ACC112 (cell line): ENCODE measurements at regions not wholly inside any gene's neighbourhood (a gene's known extent, or its start where the extent isn't known, plus 50 kb on each side); places are given as distances from the start of the nearest gene placed in this dataset.

Experiments used
- H2AFZ ChIP-seq: fragments of 200-600 bp; sonication (generic); one replicate; pipeline ENCODE4 v1.6.0; 2017; ENCODE audit warnings: antibody characterized with exemption, low read length; ENCODE audit not compliant: unreplicated experiment
- H3K27ac ChIP-seq: fragments of 200-600 bp; sonication (generic); 2 replicates; pipeline ENCODE4 v1.5.1; 2014; ENCODE audit warnings: low read depth, mild to moderate bottlenecking, antibody characterized with exemption, low read length, moderate library complexity
- H3K27me3 ChIP-seq: fragments of 200-600 bp; sonication (generic); 2 replicates; pipeline ENCODE4 v1.6.1; 2014; ENCODE audit warnings: mild to moderate bottlenecking, antibody characterized with exemption, low read length, moderate library complexity, mixed read lengths; ENCODE audit not compliant: insufficient read depth
- H3K36me3 ChIP-seq: fragments of 200-600 bp; sonication (generic); 2 replicates; pipeline ENCODE4 v1.6.1; 2016; ENCODE audit warnings: mild to moderate bottlenecking, antibody characterized with exemption, low read length, moderate library complexity, mixed read lengths; ENCODE audit not compliant: insufficient read depth
- H3K4me1 ChIP-seq: fragments of 200-600 bp; sonication (generic); one replicate; pipeline ENCODE4 v1.6.1; 2016; ENCODE audit warnings: low read length, mixed read lengths; ENCODE audit not compliant: insufficient read depth, unreplicated experiment, control insufficient read depth
- H3K4me3 ChIP-seq: fragments of 200-600 bp; sonication (generic); 2 replicates; pipeline ENCODE4 v1.5.1; 2014; ENCODE audit warnings: mild to moderate bottlenecking, low read depth, low read length
- H3K79me2 ChIP-seq: fragments of 200-600 bp; sonication (generic); one replicate; pipeline ENCODE4 v1.6.0; 2016; ENCODE audit warnings: low read length; ENCODE audit not compliant: control insufficient read depth, unreplicated experiment, insufficient read depth

GRCh38 chr5:145598983-145599382, 236.2 kb downstream of the PRELID2 start:
- no peaks in the 10 kb centered on the region for H3K27me3 ChIP-seq
- no peak overlapping the region for H2AFZ ChIP-seq
- no peak overlapping the region for H3K27ac ChIP-seq
- H3K4me3 ChIP-seq = no peak overlapping the region
- no peaks in the 10 kb centered on the region for H3K36me3 ChIP-seq
- H3K79me2 ChIP-seq = no peaks in the 10 kb centered on the region
- no peaks in the 10 kb centered on the region for H3K4me1 ChIP-seq

DNA sequence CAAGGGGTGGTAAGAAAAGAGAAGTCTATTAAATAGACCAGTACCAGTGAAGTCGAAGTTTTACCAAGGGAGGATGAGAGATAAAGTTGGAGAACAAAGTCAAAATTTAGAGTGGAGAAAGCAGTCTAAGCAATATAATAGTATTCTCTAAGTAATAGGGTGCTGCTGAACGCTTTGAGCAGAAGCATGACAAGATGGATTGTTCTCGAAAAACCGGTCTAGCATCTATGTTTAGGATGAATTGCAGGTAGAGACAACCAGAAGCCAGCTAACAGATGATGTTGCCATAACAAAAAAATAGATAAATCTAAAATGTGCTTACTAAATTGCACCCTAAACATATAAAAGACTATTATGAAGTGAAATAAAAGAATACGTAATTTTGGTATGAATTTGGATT, 237.0 kb downstream of the PRELID2 start:
- Histone ChIP-seq H3K36me3 (no peaks in the 10 kb centered on the region), H3K4me3 (no peak overlapping the region)

GRCh38 chr5:145591578-145591977, 243.6 kb downstream of the PRELID2 start:
- H3K4me1 ChIP-seq = peaks cover 19% of the 10 kb centered on the region
- no peaks in the 10 kb centered on the region for H3K79me2 ChIP-seq
- no peaks in the 10 kb centered on the region for H3K27me3 ChIP-seq
- H2AFZ ChIP-seq = no peak overlapping the region
- H3K4me3 ChIP-seq = no peak overlapping the region
- no peak overlapping the region for H3K27ac ChIP-seq
- no peaks in the 10 kb centered on the region for H3K36me3 ChIP-seq

More for the DNA sequence above, 237.0 kb downstream of the PRELID2 start:
- Histone ChIP-seq H3K27me3 (no peaks in the 10 kb centered on the region), H2AFZ (no peak overlapping the region), H3K4me1 (no peaks in the 10 kb centered on the region), H3K27ac (no peak overlapping the region), H3K79me2 (no peaks in the 10 kb centered on the region)

GRCh38 chr5:145589063-145589462, 246.1 kb downstream of the PRELID2 start:
- peaks cover 19% of the 10 kb centered on the region for H3K4me1 ChIP-seq
- H2AFZ ChIP-seq = no peak overlapping the region
- no peak overlapping the region for H3K27ac ChIP-seq
- H3K27me3 ChIP-seq = no peaks in the 10 kb centered on the region
- H3K4me3 ChIP-seq = no peak overlapping the region
- H3K79me2 ChIP-seq = no peaks in the 10 kb centered on the region
- H3K36me3 ChIP-seq = no peaks in the 10 kb centered on the region

- Histone ChIP-seq H3K79me2 (no peaks in the 10 kb centered on the region), H3K27ac (peak overlapping the region; percentile 45), H3K27me3 (no peaks in the 10 kb centered on the region), H3K4me3 (no peak overlapping the region), H3K4me1 (peaks cover 19% of the 10 kb centered on the region), H3K36me3 (no peaks in the 10 kb centered on the region), H2AFZ (no peak overlapping the region)
Observed at GRCh38 chr5:145588558-145588957, 246.6 kb downstream of the PRELID2 start.

DNA sequence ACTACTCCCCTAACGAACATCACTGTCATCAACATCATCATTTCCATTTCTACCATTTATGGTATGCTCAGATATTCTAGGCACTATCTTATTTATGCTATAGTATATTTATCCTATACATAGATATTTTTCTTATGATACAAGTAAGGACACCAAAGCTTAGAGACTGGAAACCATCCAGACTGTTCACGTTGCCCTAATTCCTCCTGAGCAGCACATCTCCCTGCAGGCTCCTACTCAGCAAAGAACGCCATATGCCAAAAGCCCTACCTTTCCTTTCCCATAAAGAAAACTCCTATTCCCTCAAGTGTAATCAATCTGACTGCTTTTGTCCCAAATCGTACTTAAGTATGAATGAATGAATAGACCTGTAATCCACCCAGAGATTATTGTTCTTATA, 247.0 kb downstream of the PRELID2 start:
- Histone ChIP-seq H3K27me3 (no peaks in the 10 kb centered on the region), H2AFZ (peak overlapping the region; percentile 3), H3K79me2 (no peaks in the 10 kb centered on the region), H3K4me3 (no peak overlapping the region), H3K36me3 (no peaks in the 10 kb centered on the region), H3K27ac (peak overlapping the region; percentile 45), H3K4me1 (peaks cover 19% of the 10 kb centered on the region)

GRCh38 chr5:145587710-145588109, 247.4 kb downstream of the PRELID2 start:
- H3K79me2 ChIP-seq = no peaks in the 10 kb centered on the region
- H3K27me3 ChIP-seq = no peaks in the 10 kb centered on the region
- H3K4me3 ChIP-seq = no peak overlapping the region
- H3K36me3 ChIP-seq = no peaks in the 10 kb centered on the region
- H3K27ac ChIP-seq = peak overlapping the region; percentile 45
- peak overlapping the region; percentile 3 for H2AFZ ChIP-seq
- peaks cover 19% of the 10 kb centered on the region for H3K4me1 ChIP-seq

DNA sequence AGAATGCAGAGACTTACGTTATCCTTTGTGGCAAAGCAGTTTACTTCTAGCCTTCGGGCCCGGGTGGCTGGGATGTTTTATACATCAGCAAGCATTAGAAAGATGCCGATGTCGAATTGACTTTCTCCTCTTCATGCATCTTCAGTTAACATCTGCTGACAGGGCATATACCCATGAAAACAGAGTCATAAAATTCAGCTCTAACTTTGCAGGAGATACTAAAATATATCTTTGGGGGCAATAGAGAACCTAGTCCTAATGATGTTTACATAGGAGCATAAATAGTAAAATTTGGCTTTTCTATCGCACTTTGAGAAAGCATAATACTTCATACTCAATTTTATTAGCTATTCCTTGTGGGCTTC, 247.9 kb downstream of the PRELID2 start:
- no peaks in the 10 kb centered on the region for H3K27me3 ChIP-seq
- H2AFZ ChIP-seq = no peak overlapping the region
- no peak overlapping the region for H3K4me3 ChIP-seq
- no peaks in the 10 kb centered on the region for H3K79me2 ChIP-seq
- H3K27ac ChIP-seq = peak overlapping the region; percentile 45
- peaks cover 19% of the 10 kb centered on the region for H3K4me1 ChIP-seq
- H3K36me3 ChIP-seq = no peaks in the 10 kb centered on the region

GRCh38 chr5:145586661-145587307, 248.4 kb downstream of the PRELID2 start:
- Histone ChIP-seq H2AFZ (no peak overlapping the region), H3K79me2 (no peaks in the 10 kb centered on the region), H3K27me3 (no peaks in the 10 kb centered on the region), H3K36me3 (no peaks in the 10 kb centered on the region), H3K4me1 (peaks cover 19% of the 10 kb centered on the region), H3K4me3 (no peak overlapping the region), H3K27ac (peak overlapping the region; percentile 45; the same call in 1 of the 2 replicates)

DNA sequence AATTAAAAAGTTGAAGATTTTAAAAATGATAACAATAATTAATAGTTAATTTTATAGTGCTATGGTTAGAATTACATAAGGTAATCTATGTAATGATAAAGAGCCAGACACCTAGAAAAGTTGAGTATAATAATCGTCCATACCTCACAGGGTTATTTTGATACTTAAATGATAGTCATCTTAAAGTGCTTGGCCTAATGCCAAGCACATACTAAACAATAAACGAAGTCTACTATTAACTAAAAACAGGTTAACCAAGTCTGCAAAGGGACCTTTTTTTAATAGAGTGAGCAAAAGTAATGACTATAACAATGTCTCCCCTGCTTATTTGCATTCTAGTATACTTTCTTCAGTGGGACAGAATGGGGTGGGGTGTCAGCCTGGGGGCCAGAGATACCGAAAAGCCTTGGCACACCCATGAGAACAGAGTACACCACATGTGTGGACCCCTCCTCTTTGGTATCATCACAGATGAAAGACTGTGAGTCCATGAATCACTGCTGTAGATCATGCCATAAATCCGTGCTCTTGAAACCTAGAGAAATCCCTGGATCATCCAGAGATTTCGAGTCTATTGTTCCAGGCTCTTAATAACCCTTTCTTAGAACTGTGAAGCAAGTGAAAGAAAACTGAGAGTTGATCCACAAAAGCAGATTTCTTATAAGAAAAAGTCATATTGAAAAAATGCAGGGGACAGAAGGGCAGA, 249.5 kb downstream of the PRELID2 start:
- Histone ChIP-seq H3K27me3 (no peaks in the 10 kb centered on the region), H3K79me2 (no peaks in the 10 kb centered on the region), H3K4me1 (peaks cover 19% of the 10 kb centered on the region), H3K27ac (no peak overlapping the region), H3K36me3 (no peaks in the 10 kb centered on the region), H2AFZ (no peak overlapping the region), H3K4me3 (no peak overlapping the region)

GRCh38 chr5:145579301-145579700, 255.8 kb downstream of the PRELID2 start:
- H3K27me3 ChIP-seq = no peaks in the 10 kb centered on the region
- H2AFZ ChIP-seq = no peak overlapping the region
- no peaks in the 10 kb centered on the region for H3K36me3 ChIP-seq

More at GRCh38 chr5:145579301-145579700, 255.8 kb downstream of the PRELID2 start:
- Histone ChIP-seq H3K27ac (no peak overlapping the region), H3K4me1 (peaks cover 5% of the 10 kb centered on the region), H3K79me2 (no peaks in the 10 kb centered on the region), H3K4me3 (no peak overlapping the region)
